Ovary (tissue), 3 donors: ENCODE measurements at regions not wholly inside any gene's neighbourhood (a gene's known extent, or its start where the extent isn't known, plus 50 kb on each side); places are given as distances from the start of the nearest gene placed in this dataset.

Experiments
- EP300 ChIP-seq: sonication (generic); formaldehyde crosslinking; IDR thresholded peaks from one replicate; pipeline ENCODE4 v1.6.1; 2017; ENCODE audit warnings: antibody characterized with exemption
- TF ChIP-seq, protein P1 (sequence below), 3 donors: fragments of 450-650 bp in 2 of 3; fragments of 200-600 bp in 1 of 3; IDR thresholded peaks; one replicate each; pipeline versions ENCODE4 v1.5.1 to v1.8.0; 2016 to 2022; ENCODE audit warnings: antibody characterized with exemption in 3 of 3, mild to moderate bottlenecking in 1 of 3
- donor health status: DM: no; HTN: no; CAD: no.

GRCh38 chr1:187714470-187714869, 885.7 kb downstream of the PLA2G4A start:
- TF ChIP-seq, protein P1, sequence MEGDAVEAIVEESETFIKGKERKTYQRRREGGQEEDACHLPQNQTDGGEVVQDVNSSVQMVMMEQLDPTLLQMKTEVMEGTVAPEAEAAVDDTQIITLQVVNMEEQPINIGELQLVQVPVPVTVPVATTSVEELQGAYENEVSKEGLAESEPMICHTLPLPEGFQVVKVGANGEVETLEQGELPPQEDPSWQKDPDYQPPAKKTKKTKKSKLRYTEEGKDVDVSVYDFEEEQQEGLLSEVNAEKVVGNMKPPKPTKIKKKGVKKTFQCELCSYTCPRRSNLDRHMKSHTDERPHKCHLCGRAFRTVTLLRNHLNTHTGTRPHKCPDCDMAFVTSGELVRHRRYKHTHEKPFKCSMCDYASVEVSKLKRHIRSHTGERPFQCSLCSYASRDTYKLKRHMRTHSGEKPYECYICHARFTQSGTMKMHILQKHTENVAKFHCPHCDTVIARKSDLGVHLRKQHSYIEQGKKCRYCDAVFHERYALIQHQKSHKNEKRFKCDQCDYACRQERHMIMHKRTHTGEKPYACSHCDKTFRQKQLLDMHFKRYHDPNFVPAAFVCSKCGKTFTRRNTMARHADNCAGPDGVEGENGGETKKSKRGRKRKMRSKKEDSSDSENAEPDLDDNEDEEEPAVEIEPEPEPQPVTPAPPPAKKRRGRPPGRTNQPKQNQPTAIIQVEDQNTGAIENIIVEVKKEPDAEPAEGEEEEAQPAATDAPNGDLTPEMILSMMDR (IDR thresholded peaks at IDR 0.05), result no peak
- TF ChIP-seq EP300, result no peak
